ENCODE measurements at regions not wholly inside any gene's neighbourhood (a gene's known extent, or its start where the extent isn't known, plus 50 kb on each side); places are given as distances from the start of the nearest gene placed in this dataset.

GRCh38 chr7:22027475-22027874 is 81.8 kb upstream of the CDCA7L start:
- no peak for TF ChIP-seq JUND (IDR thresholded peaks at IDR 0.05; ENCODE audit: low read depth)
- in situ Hi-C loops (cut with HindIII; ENCODE audit: low pct_unique_long_range_greater_than_20kb, low sequenced_read_pairs), result no loop called here
- no peak for DNase-seq (ENCODE audit: low read depth in 1 of 2, low spot score in 1 of 2)

DNA sequence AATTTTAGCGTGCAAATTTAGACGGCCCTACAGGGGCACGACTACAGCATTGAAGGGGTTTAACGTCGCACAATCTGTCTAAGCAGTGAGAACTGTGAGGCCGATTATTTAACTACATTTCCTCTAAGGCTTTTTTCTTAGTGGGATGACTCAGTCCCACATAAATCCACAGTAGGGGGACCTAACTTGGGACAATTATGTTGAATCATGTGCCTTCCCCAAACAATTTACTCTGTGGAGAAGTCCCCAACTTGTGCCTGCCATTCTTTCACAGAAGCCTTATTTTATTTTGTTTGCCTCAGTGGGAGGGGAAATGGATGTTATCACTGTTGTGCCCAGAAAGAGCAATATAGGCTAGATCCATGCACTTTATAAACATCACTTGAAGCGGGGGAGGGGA is 80.3 kb upstream of the CDCA7L start:
- in situ Hi-C loops (cut with HindIII; ENCODE audit: low pct_unique_long_range_greater_than_20kb, low sequenced_read_pairs), result no loop called here
- TF ChIP-seq JUND (IDR thresholded peaks at IDR 0.05; ENCODE audit: low read depth), result no peak
- DNase-seq (ENCODE audit: low read depth in 1 of 2, low spot score in 1 of 2), result no peak

DNA sequence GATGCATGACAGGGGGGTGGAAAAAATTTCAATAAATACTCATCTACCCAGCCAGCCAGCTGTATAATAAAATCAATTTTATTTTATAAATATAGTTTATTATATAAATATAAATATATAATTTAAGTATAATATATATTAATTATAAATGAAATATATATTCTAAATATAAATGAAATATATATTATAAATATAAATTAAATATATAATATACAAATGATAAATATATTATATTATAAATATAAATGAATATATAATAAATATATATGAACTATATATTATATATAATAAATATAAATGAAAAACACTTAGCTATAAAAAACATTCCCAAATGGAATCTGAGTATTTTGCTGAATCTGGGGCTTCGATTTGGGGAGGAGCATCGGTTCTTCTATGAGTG is 79.4 kb upstream of the CDCA7L start:
- DNase-seq (ENCODE audit: low read depth in 1 of 2, low spot score in 1 of 2), result no peak
- in situ Hi-C loops (cut with HindIII; ENCODE audit: low pct_unique_long_range_greater_than_20kb, low sequenced_read_pairs), result no loop called here
- TF ChIP-seq JUND (IDR thresholded peaks at IDR 0.05; ENCODE audit: low read depth), result no peak

DNA sequence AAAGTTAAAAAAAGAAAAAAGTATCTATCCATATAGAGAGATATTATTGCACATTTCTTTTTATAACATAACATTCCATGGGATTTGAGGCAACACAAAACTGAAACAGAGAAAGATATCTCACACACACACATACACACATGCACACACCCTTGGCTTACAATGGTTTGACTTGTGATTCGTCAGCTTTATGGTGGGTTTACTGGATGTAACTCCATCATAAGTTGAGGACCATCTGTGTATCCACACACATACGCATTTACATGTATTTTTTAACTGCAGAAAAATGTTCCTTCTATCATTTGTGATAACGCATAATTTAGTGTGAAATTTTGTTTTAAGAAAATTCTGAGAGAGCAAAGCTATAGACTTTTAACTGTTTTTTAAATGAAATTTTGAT is 74.2 kb upstream of the CDCA7L start:
- TF ChIP-seq JUND (IDR thresholded peaks at IDR 0.05; ENCODE audit: low read depth), result no peak
- no peak for DNase-seq (ENCODE audit: low read depth in 1 of 2, low spot score in 1 of 2)
- in situ Hi-C loops (cut with HindIII; ENCODE audit: low pct_unique_long_range_greater_than_20kb, low sequenced_read_pairs), result no loop called here

- no peak for DNase-seq (ENCODE audit: low read depth in 1 of 2, low spot score in 1 of 2)
- in situ Hi-C loops (cut with HindIII; ENCODE audit: low pct_unique_long_range_greater_than_20kb, low sequenced_read_pairs), result no loop called here
- no peak for TF ChIP-seq JUND (IDR thresholded peaks at IDR 0.05; ENCODE audit: low read depth)
These were observed 70.8 kb upstream of the CDCA7L start for GRCh38 chr7:22016507-22016906.

- in situ Hi-C loops (cut with HindIII; ENCODE audit: low pct_unique_long_range_greater_than_20kb, low sequenced_read_pairs), result no loop called here
- TF ChIP-seq JUND (IDR thresholded peaks at IDR 0.05; ENCODE audit: low read depth), result no peak
- no peak for DNase-seq (ENCODE audit: low read depth in 1 of 2, low spot score in 1 of 2)
These were observed 68.0 kb upstream of the CDCA7L start for GRCh38 chr7:22013711-22014110.

- in situ Hi-C loops (cut with HindIII; ENCODE audit: low pct_unique_long_range_greater_than_20kb, low sequenced_read_pairs), result no loop called here
- DNase-seq (ENCODE audit: low read depth in 1 of 2, low spot score in 1 of 2), result no peak
- TF ChIP-seq JUND (IDR thresholded peaks at IDR 0.05; ENCODE audit: low read depth), result no peak
These were observed 63.0 kb upstream of the CDCA7L start for GRCh38 chr7:22008683-22009082.

DNA sequence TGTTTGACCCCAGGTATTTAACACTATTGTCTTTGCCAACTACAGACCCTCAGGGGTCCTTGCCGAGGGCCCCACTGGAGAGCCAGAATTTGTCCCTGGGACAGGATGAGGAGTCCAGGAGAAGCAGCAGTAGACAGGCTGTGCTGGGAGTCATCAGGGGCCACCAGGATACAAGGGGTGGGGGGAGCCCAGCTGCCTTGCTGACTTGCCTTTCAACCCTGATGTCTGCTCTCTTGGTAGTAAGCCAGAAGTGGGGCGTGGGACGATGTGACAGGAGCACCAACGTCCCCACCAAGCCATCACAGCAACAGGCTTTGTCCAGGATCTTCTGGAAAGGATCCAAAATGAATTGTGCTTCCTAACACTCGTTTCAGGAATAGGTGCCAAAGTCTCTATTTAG is 62.4 kb upstream of the CDCA7L start:
- no peak for TF ChIP-seq JUND (IDR thresholded peaks at IDR 0.05; ENCODE audit: low read depth)
- in situ Hi-C loops (cut with HindIII; ENCODE audit: low pct_unique_long_range_greater_than_20kb, low sequenced_read_pairs), result no loop called here

GRCh38 chr7:22005151-22005550 is 59.5 kb upstream of the CDCA7L start:
- TF ChIP-seq JUND (IDR thresholded peaks at IDR 0.05; ENCODE audit: low read depth), result no peak
- in situ Hi-C loops (cut with HindIII; ENCODE audit: low pct_unique_long_range_greater_than_20kb, low sequenced_read_pairs), result no loop called here

More for the DNA sequence above, 62.4 kb upstream of the CDCA7L start:
- no peak for DNase-seq (ENCODE audit: low read depth in 1 of 2, low spot score in 1 of 2)

DNA sequence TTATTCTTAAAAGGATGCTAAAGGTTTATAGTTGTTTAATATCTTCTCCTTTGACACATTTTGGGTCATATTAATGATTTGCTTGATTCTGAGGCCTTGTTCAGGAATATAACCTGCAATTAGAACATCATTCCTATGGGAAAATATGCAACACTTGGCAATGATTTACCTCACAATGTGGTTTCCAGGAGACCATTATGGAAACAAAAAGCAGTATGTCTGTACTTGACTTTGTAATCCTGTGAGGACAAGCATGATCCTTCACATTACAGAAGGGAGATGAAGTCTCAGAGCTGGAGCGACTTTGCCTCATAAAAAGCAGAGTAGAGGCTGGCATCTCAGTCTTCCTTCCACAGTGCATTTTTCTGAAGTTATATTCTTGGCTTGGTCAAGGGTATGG is 57.0 kb upstream of the CDCA7L start:
- in situ Hi-C loops (cut with HindIII; ENCODE audit: low pct_unique_long_range_greater_than_20kb, low sequenced_read_pairs), result no loop called here
- TF ChIP-seq JUND (IDR thresholded peaks at IDR 0.05; ENCODE audit: low read depth), result no peak
- DNase-seq (ENCODE audit: low read depth in 1 of 2, low spot score in 1 of 2), result no peak

More at GRCh38 chr7:22005151-22005550, 59.5 kb upstream of the CDCA7L start:
- DNase-seq (ENCODE audit: low read depth in 1 of 2, low spot score in 1 of 2), result peak in 1 of 2 experiments; percentile 18

GRCh38 chr7:22001345-22002004 is 55.8 kb upstream of the CDCA7L start:
- DNase-seq (ENCODE audit: low read depth in 1 of 2, low spot score in 1 of 2), result peak; percentile 72 to 77
- in situ Hi-C loops (cut with HindIII; ENCODE audit: low pct_unique_long_range_greater_than_20kb, low sequenced_read_pairs), result no loop called here
- no peak for TF ChIP-seq JUND (IDR thresholded peaks at IDR 0.05; ENCODE audit: low read depth)

GRCh38 chr7:21999896-22000295 is 54.2 kb upstream of the CDCA7L start:
- no peak for DNase-seq (ENCODE audit: low read depth in 1 of 2, low spot score in 1 of 2)
- in situ Hi-C loops (cut with HindIII; ENCODE audit: low pct_unique_long_range_greater_than_20kb, low sequenced_read_pairs), result no loop called here
- TF ChIP-seq JUND (IDR thresholded peaks at IDR 0.05; ENCODE audit: low read depth), result no peak

- in situ Hi-C loops (cut with HindIII; ENCODE audit: low pct_unique_long_range_greater_than_20kb, low sequenced_read_pairs), result no loop called here
- no peak for TF ChIP-seq JUND (IDR thresholded peaks at IDR 0.05; ENCODE audit: low read depth)
- DNase-seq (ENCODE audit: low read depth in 1 of 2, low spot score in 1 of 2), result no peak
These were observed 50.9 kb upstream of the CDCA7L start for GRCh38 chr7:21996641-21997040.
